ENCODE measurements at regions not wholly inside any gene's neighbourhood (a gene's known extent, or its start where the extent isn't known, plus 50 kb on each side); places are given as distances from the start of the nearest gene placed in this dataset.

DNA sequence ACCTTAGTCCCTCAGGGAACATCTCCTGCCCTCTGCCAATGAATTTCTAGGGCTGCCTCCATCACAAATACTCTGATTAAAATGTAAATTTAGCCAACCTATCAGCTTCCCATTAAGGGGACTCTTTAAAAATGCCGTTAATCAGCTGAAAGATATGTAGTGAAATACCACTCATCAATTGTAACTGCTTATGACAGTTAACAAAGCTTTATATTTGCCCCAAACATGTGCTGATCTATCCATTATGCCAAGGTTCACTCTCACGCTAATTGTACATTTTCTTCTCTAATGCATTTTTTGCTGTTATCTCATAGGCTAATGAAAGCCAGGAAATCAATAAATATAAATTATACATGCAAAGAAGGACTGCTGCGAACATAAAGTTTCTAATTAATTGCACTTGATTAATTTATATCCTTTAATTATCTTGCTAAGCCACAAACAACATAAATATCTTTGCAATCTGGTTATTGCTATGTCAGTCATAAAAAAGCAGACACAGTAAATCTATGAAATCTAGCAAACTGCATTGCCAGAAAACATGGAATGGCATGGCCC, 601.4 kb upstream of the SALL1 start:
- no peaks in the 10 kb centered on the region for H3K36me3 ChIP-seq (replicated peaks in 1 of 2; ENCODE audit: control insufficient read depth in 1 of 2, insufficient read depth in 2 of 2, low read length in 2 of 2)
- H3K4me3 ChIP-seq (replicated peaks in 1 of 3; ENCODE audit: insufficient read depth in 1 of 3, low read depth in 2 of 3, low read length in 3 of 3), result no peak overlapping the region
- FAIRE-seq (no peak), DNase-seq (ENCODE audit: low spot score) (no peak), ATAC-seq (no peak)
- no peaks in the 10 kb centered on the region for H4K20me1 ChIP-seq (ENCODE audit: insufficient read depth, low read length)
- WGBS (ENCODE audit: low lambda C conversion rate), result 13% methylated on average over 3 of the region's 3 CpGs
- H2AFZ ChIP-seq (ENCODE audit: low read length), result no peak overlapping the region
- H3K79me2 ChIP-seq (ENCODE audit: insufficient read depth, low read length), result no peaks in the 10 kb centered on the region
- H3K27ac ChIP-seq (ENCODE audit: extremely low read length, insufficient read depth, low read length), result no peak overlapping the region
- H3K9me3 ChIP-seq (ENCODE audit: low read length), result no peaks in the 10 kb centered on the region
- no peak overlapping the region for H3K9ac ChIP-seq (ENCODE audit: insufficient read depth, low read depth, low read length)
- no TSS peak for BruUV-seq (replicated peaks)
- intact Hi-C loops (cut with micrococcal nuclease; ENCODE audit: unreplicated experiment) (no loop called here), in situ Hi-C loops (cut with HindIII; ENCODE audit: extremely low pct_ligation_motif_present, low pct_unique_long_range_greater_than_20kb) (loop anchor here (25.0 kb wide), 1 partner anchor 865 kb away; no protein-coding TSS in a partner anchor)
- no peaks in the 10 kb centered on the region for H3K4me1 ChIP-seq (ENCODE audit: insufficient read depth, low read length)
- H3K4me2 ChIP-seq (ENCODE audit: low read depth, low read length), result no peak overlapping the region
- ChIA-PET POLR2A (no interaction called here), CTCF (ENCODE audit: low intra/inter-chr PET ratio, low total read pairs) (no interaction called here)
- TF ChIP-seq MXD3 (CRISPR knock-in tag; IDR thresholded peaks at IDR 0.05), result no peak
- no peak for TF ChIP-seq REPIN1 (CRISPR knock-in tag; IDR thresholded peaks at IDR 0.05; ENCODE audit: borderline replicate concordance, low read depth)
- TF ChIP-seq SMC3 (IDR thresholded peaks at IDR 0.05; ENCODE audit: low read length), result no peak
- no peak for TF ChIP-seq TBP (CRISPR knock-in tag; IDR thresholded peaks at IDR 0.05)
- no peak for TF ChIP-seq ZBTB42 (CRISPR knock-in tag; IDR thresholded peaks at IDR 0.05)
- TF ChIP-seq ZNF598 (CRISPR knock-in tag; IDR thresholded peaks at IDR 0.05; ENCODE audit: borderline replicate concordance), result no peak
- peaks cover 0 to 10% of the 10 kb centered on the region in 2 experiments; a peak in 2 of 5 replicates for H3K27me3 ChIP-seq (ENCODE audit: control insufficient read depth in 1 of 2, insufficient read depth in 2 of 2, low read length in 2 of 2)

- CTCF ChIA-PET (ENCODE audit: low intra/inter-chr PET ratio, low total read pairs), result no interaction called here
- no peaks in the 10 kb centered on the region for H4K20me1 ChIP-seq (ENCODE audit: insufficient read depth, low read length)
- no peak overlapping the region for H3K9ac ChIP-seq (ENCODE audit: insufficient read depth, low read depth, low read length)
- FAIRE-seq (no peak), DNase-seq (ENCODE audit: low spot score) (no peak), ATAC-seq (no peak)
- H3K79me2 ChIP-seq (ENCODE audit: insufficient read depth, low read length), result no peaks in the 10 kb centered on the region
- intact Hi-C loops (cut with micrococcal nuclease; ENCODE audit: unreplicated experiment), result no loop called here
- POLR2A ChIA-PET, result no interaction called here
- no peak overlapping the region for H3K4me2 ChIP-seq (ENCODE audit: low read depth, low read length)
- 9% methylated on average over 4 of the region's 4 CpGs for WGBS (ENCODE audit: low lambda C conversion rate)
- TF ChIP-seq ELK4 (CRISPR knock-in tag; IDR thresholded peaks at IDR 0.05; ENCODE audit: borderline replicate concordance) (no peak), ZBTB26 (CRISPR knock-in tag; IDR thresholded peaks at IDR 0.05; ENCODE audit: borderline replicate concordance) (no peak), ZNF180 (CRISPR knock-in tag; IDR thresholded peaks at IDR 0.05; ENCODE audit: borderline replicate concordance, low read depth) (no peak), RXRB (CRISPR knock-in tag; IDR thresholded peaks at IDR 0.05; ENCODE audit: borderline replicate concordance) (no peak), KLF6 (CRISPR knock-in tag; IDR thresholded peaks at IDR 0.05) (no peak)
- 0 out of 5 replicates have a peak, but pooled peaks cover 0 to 3% of the 10 kb centered on the region in 2 experiments for H3K27me3 ChIP-seq (ENCODE audit: control insufficient read depth in 1 of 2, insufficient read depth in 2 of 2, low read length in 2 of 2)
- H3K4me1 ChIP-seq (ENCODE audit: insufficient read depth, low read length), result no peaks in the 10 kb centered on the region
- in situ Hi-C loops (cut with HindIII; ENCODE audit: extremely low pct_ligation_motif_present, low pct_unique_long_range_greater_than_20kb), result no loop called here
- no TSS peak for BruUV-seq (replicated peaks)
- H3K27ac ChIP-seq (ENCODE audit: extremely low read length, insufficient read depth, low read length), result no peak overlapping the region
- no peaks in the 10 kb centered on the region for H3K36me3 ChIP-seq (replicated peaks in 1 of 2; ENCODE audit: control insufficient read depth in 1 of 2, insufficient read depth in 2 of 2, low read length in 2 of 2)
- no peak overlapping the region for H2AFZ ChIP-seq (ENCODE audit: low read length)
- H3K9me3 ChIP-seq (ENCODE audit: low read length), result no peaks in the 10 kb centered on the region
- no peak overlapping the region for H3K4me3 ChIP-seq (replicated peaks in 1 of 3; ENCODE audit: insufficient read depth in 1 of 3, low read depth in 2 of 3, low read length in 3 of 3)
Measured at GRCh38 chr16:51747329-51747728, 596.3 kb upstream of the SALL1 start.
